ENCODE measurements at regions not wholly inside any gene's neighbourhood (a gene's known extent, or its start where the extent isn't known, plus 50 kb on each side); places are given as distances from the start of the nearest gene placed in this dataset.

GRCh38 chr4:123892368-123892976, 495.9 kb downstream of the SPRY1 start:
- TF ChIP-seq CTCF (conservative IDR thresholded peaks at IDR 0.05) (no peak), ZFX (IDR thresholded peaks at IDR 0.05) (no peak)
